ENCODE measurements at regions not wholly inside any gene's neighbourhood (a gene's known extent, or its start where the extent isn't known, plus 50 kb on each side); places are given as distances from the start of the nearest gene placed in this dataset.

- in situ Hi-C loops (cut with MboI; ENCODE audit: low pct_ligation_motif_present in 1 of 4, low pct_unique_long_range_greater_than_20kb in 1 of 4, low sequenced_read_pairs in 3 of 4) (no loop called here), intact Hi-C loops (cut with DNase I; ENCODE audit: low total_unique reads) (no loop called here)
- no peak for DNase-seq
- Histone ChIP-seq H3K36me3 (no peaks in the 10 kb centered on the region), H3K4me3 (no peak overlapping the region), H3K4me1 (no peaks in the 10 kb centered on the region), H3K27ac (no peak overlapping the region), H3K9me3 (no peaks in the 10 kb centered on the region), H3K27me3 (no peaks in the 10 kb centered on the region)
- TF ChIP-seq, protein P1, sequence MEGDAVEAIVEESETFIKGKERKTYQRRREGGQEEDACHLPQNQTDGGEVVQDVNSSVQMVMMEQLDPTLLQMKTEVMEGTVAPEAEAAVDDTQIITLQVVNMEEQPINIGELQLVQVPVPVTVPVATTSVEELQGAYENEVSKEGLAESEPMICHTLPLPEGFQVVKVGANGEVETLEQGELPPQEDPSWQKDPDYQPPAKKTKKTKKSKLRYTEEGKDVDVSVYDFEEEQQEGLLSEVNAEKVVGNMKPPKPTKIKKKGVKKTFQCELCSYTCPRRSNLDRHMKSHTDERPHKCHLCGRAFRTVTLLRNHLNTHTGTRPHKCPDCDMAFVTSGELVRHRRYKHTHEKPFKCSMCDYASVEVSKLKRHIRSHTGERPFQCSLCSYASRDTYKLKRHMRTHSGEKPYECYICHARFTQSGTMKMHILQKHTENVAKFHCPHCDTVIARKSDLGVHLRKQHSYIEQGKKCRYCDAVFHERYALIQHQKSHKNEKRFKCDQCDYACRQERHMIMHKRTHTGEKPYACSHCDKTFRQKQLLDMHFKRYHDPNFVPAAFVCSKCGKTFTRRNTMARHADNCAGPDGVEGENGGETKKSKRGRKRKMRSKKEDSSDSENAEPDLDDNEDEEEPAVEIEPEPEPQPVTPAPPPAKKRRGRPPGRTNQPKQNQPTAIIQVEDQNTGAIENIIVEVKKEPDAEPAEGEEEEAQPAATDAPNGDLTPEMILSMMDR (IDR thresholded peaks at IDR 0.05) = no peak
- no peak for TF ChIP-seq POLR2AphosphoS5 (IDR thresholded peaks at IDR 0.05)
- no peak for TF ChIP-seq EP300 (IDR thresholded peaks at IDR 0.05; ENCODE audit: low read depth)
- TF ChIP-seq POLR2A (IDR thresholded peaks at IDR 0.05) = no peak
- WGBS, 2 donors (ENCODE audit: low coverage in 1 of 2) = 53 to 67% methylated on average over 1 to 3 of the region's 3 CpGs
Measured at GRCh38 chr16:51035110-51035498, 116.0 kb downstream of the SALL1 start.

DNA sequence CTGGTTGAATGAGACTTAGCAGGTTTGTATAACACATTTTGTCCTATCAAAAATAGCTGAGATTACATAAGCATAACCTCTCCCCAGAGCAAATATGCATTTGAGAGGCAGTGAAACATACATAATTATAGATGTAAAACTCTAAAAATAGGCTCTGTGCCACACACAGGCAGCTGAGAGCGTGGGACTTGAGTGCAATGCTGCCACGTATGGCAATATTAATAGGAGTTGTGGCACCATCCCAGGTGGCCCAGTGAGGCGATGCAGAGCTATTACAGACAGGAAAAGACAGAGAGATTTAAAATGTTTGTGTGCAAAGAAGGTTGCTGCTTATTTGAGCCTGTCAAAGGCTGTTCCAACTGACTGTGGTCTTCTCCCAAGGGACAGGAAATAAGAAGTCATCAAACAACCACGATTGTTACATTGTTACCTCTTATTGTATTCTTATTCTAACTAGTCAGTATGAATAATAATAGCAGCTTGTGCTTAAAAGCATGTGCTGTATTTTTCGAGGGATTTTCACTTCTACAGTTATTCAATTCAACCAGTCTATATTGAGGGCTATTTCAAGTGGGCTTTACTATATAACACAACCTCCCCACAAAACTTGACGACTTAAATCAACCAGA, 116.5 kb downstream of the SALL1 start:
- H3K4me3 ChIP-seq = no peak overlapping the region
- H3K27me3 ChIP-seq = no peaks in the 10 kb centered on the region
- H3K36me3 ChIP-seq = no peaks in the 10 kb centered on the region
- no peak for DNase-seq
- 39 to 43% methylated on average over 6 of the region's 6 CpGs for WGBS, 2 donors (ENCODE audit: low coverage in 1 of 2)
- intact Hi-C loops (cut with DNase I; ENCODE audit: low total_unique reads) (no loop called here), in situ Hi-C loops (cut with MboI; ENCODE audit: low pct_ligation_motif_present in 1 of 4, low pct_unique_long_range_greater_than_20kb in 1 of 4, low sequenced_read_pairs in 3 of 4) (no loop called here)
- no peaks in the 10 kb centered on the region for H3K9me3 ChIP-seq
- TF ChIP-seq POLR2AphosphoS5 (IDR thresholded peaks at IDR 0.05) = no peak
- TF ChIP-seq POLR2A (IDR thresholded peaks at IDR 0.05) = no peak
- TF ChIP-seq, protein P1 (IDR thresholded peaks at IDR 0.05) = no peak
- TF ChIP-seq EP300 (IDR thresholded peaks at IDR 0.05; ENCODE audit: low read depth) = no peak
- no peaks in the 10 kb centered on the region for H3K4me1 ChIP-seq
- H3K27ac ChIP-seq = no peak overlapping the region

GRCh38 chr16:51031598-51031997, 119.5 kb downstream of the SALL1 start:
- 84% methylated on average over 4 of the region's 4 CpGs for WGBS, 2 donors (ENCODE audit: low coverage in 1 of 2)
- no peaks in the 10 kb centered on the region for H3K27me3 ChIP-seq
- H3K36me3 ChIP-seq = no peaks in the 10 kb centered on the region
- DNase-seq = no peak
- no peak for TF ChIP-seq POLR2A (IDR thresholded peaks at IDR 0.05)
- TF ChIP-seq POLR2AphosphoS5 (IDR thresholded peaks at IDR 0.05) = no peak
- no peak for TF ChIP-seq EP300 (IDR thresholded peaks at IDR 0.05; ENCODE audit: low read depth)
- TF ChIP-seq, protein P1 (IDR thresholded peaks at IDR 0.05) = no peak
- in situ Hi-C loops (cut with MboI; ENCODE audit: low pct_ligation_motif_present in 1 of 4, low pct_unique_long_range_greater_than_20kb in 1 of 4, low sequenced_read_pairs in 3 of 4) (no loop called here), intact Hi-C loops (cut with DNase I; ENCODE audit: low total_unique reads) (no loop called here)
- H3K9me3 ChIP-seq = no peaks in the 10 kb centered on the region
- no peak overlapping the region for H3K27ac ChIP-seq
- H3K4me3 ChIP-seq = no peak overlapping the region
- H3K4me1 ChIP-seq = no peaks in the 10 kb centered on the region

DNA sequence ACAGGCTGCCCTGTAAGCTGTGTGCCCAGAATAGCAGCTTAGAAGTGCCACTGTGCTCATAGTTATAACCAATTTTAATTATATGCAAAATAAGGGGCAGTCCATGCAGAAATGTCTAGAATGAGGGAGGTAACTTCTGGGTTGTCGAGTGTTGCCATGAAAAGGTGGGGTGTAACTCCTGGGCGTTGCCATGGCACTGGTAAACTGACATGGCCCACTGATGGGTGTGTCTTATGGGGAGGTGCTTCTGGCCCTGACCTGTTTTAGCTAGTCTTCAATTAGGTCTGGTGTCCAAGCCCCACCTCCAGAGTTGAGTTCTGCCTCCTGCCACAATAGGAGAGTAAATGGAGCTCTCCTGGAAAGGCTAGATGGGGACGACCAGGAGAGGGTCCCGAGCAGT, 120.6 kb downstream of the SALL1 start:
- Histone ChIP-seq H3K4me3 (no peak overlapping the region), H3K27ac (no peak overlapping the region), H3K9me3 (no peaks in the 10 kb centered on the region), H3K4me1 (no peaks in the 10 kb centered on the region), H3K27me3 (no peaks in the 10 kb centered on the region), H3K36me3 (no peaks in the 10 kb centered on the region)
- TF ChIP-seq EP300 (IDR thresholded peaks at IDR 0.05; ENCODE audit: low read depth) (no peak), POLR2AphosphoS5 (IDR thresholded peaks at IDR 0.05) (no peak), POLR2A (IDR thresholded peaks at IDR 0.05) (no peak)
- TF ChIP-seq, protein P1 (IDR thresholded peaks at IDR 0.05) = no peak
- in situ Hi-C loops (cut with MboI; ENCODE audit: low pct_ligation_motif_present in 1 of 4, low pct_unique_long_range_greater_than_20kb in 1 of 4, low sequenced_read_pairs in 3 of 4) = no loop called here
- intact Hi-C loops (cut with DNase I; ENCODE audit: low total_unique reads) = no loop called here
- DNase-seq = no peak
- 38 to 57% methylated on average over 4 of the region's 4 CpGs for WGBS, 2 donors (ENCODE audit: low coverage in 1 of 2)
